PC-9 (cell line): ENCODE measurements at regions not wholly inside any gene's neighbourhood (a gene's known extent, or its start where the extent isn't known, plus 50 kb on each side); places are given as distances from the start of the nearest gene placed in this dataset.

Source experiments
- CTCF ChIP-seq: fragments of 200-600 bp; sonication (generic); conservative IDR thresholded peaks from 2 replicates; pipeline ENCODE4 v1.6.1; 2017; ENCODE audit warnings: mixed run types, antibody characterized with exemption, mild to moderate bottlenecking, moderate library complexity
- EZH2 ChIP-seq: fragments of 200-600 bp; sonication (generic); IDR thresholded peaks from 2 replicates; pipeline ENCODE4 v1.8.0; 2017; ENCODE audit warnings: antibody characterized with exemption, low read depth

GRCh38 chr20:40880063-40880728 is 148.4 kb upstream of the TOP1 start:
- TF ChIP-seq CTCF: no peak
- TF ChIP-seq EZH2: no peak
